ENCODE measurements at regions not wholly inside any gene's neighbourhood (a gene's known extent, or its start where the extent isn't known, plus 50 kb on each side); places are given as distances from the start of the nearest gene placed in this dataset.

- no peak for DNase-seq (ENCODE audit: extremely low read depth, low read depth)
Measured at GRCh38 chr13:39100996-39101738, 62.9 kb downstream of the NHLRC3 start.

- no peak for DNase-seq (ENCODE audit: extremely low read depth, low read depth)
Measured at GRCh38 chr13:39102981-39103490, 64.8 kb downstream of the NHLRC3 start.

DNA sequence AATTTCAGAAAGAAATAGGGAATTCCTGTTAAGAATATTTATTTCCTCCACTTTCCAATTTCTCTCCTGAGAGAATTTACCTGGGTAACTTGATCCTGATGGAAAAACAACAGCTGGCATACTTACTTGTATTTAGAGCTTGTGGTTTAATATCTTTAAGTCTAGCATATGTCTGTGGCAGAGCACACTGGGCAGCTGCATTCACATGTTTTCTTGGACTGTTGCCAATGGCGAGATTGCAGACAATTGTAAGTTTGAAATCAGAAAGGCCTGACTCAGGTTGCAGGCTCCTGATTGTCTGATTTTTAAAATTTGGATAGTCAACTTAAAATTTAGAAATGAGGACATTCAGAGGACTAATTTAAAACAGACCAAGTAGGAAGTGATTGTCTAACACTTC lies 66.9 kb downstream of the NHLRC3 start:
- no peak for DNase-seq (ENCODE audit: extremely low read depth, low read depth)

DNA sequence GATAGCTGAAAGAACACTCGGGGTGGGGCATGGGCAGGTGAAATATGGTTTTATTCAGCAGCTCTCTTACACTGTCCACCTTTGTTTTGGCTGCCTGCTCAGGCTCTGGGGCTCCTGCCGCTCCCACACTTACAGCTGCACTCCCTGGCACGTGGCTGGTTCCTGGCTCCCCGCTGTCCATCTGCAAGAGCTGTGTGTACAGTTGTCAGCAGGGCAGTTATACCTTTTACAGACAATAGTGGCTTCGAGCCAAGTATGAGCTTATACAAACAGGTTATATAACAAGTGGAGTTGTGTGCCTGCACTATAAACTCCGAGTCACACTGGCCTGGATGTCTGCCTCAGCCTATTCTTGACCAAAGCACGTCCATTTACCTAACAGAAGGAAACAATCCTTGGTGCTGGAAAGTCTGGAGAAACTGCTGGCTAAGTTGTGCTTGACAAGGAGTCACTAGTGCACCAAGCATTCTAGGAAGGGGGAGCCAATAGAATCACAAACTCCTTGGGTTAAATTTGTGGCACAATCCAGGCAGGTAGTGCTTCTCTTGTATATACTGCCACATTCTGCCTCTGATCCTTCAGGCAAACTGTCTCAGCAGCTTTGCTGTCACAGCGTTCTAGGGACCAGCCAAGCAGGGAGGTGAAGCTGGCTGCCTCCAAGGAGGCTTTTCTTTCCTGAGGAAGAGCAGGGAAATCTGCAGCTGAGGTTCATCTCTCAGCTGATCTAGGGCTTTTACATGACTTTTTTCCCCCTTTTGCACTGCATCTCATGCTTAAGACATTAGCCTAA lies 68.2 kb downstream of the NHLRC3 start:
- no peak for DNase-seq (ENCODE audit: extremely low read depth, low read depth)

DNA sequence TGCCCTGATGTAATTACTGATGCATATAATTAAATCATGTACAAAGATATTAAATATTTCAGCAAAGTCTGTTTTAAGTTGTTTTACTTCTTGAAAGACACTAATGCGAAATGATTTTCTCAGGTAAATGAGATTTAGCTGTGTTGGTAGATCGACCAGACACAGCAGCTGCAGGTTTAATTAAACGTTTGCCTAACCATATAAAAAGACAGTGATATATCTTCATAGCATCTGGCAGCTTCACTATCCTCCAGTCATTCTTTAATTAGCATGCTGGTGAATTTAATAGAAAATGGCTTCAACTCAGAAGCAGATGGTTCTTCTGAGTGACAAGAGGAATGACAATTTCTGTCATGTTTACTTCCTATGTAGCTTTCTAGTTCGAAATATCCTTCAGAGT lies 69.3 kb downstream of the NHLRC3 start:
- no peak for DNase-seq (ENCODE audit: extremely low read depth, low read depth)

GRCh38 chr13:39108783-39109182 lies 70.5 kb downstream of the NHLRC3 start:
- DNase-seq (ENCODE audit: extremely low read depth, low read depth), result no peak

GRCh38 chr13:39110518-39111097 lies 72.4 kb downstream of the NHLRC3 start:
- DNase-seq (ENCODE audit: extremely low read depth, low read depth), result no peak

GRCh38 chr13:39111145-39111544 lies 72.9 kb downstream of the NHLRC3 start:
- DNase-seq (ENCODE audit: extremely low read depth, low read depth), result no peak

DNA sequence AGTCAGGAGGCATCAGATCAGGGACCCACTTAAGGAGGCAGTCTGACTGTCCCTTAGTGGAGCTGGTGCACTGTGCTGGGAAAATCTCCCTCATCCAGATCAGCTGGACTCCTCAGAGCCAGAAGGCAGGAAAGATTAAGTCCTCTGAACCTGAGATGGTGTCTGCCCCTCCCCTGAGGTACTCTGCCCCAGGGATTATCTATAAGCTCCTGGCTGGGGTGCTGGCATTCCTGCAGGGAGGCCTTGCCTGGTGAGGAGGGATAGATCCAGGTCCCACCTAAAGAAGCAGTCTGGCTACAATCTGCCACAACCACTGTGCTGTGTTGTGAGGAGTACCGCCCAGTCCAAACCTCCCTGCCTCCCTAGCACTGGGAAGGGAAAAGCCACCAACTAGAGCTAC lies 81.2 kb downstream of the NHLRC3 start:
- DNase-seq (ENCODE audit: extremely low read depth, low read depth), result no peak

- no peak for DNase-seq (ENCODE audit: extremely low read depth, low read depth)
Measured at GRCh38 chr13:39123578-39123977, 85.3 kb downstream of the NHLRC3 start.

- DNase-seq (ENCODE audit: extremely low read depth, low read depth), result no peak
Measured at GRCh38 chr13:39129213-39129612, 91.0 kb downstream of the NHLRC3 start.

DNA sequence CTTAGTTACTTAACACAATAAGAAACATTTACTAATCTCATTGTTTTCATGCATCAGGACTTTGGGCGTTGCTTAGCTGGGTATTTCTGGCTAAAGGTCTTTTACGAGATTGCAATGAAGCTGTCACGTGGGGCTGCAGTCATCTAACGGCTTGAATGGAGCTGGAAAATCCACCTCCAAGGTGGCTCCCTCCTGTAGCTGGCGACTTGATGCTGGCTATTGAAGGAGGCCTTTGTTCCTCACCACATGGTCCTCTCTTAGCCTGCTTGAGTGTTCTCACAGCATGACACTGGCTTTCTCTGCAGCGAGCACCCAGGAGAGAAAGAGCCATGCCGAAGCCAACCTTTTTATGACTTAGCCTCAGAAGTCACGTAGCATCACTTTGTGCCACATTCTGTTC lies 92.0 kb downstream of the NHLRC3 start:
- DNase-seq (ENCODE audit: extremely low read depth, low read depth), result no peak

- no peak for DNase-seq (ENCODE audit: extremely low read depth, low read depth)
Measured at GRCh38 chr13:39132286-39133230, 94.3 kb downstream of the NHLRC3 start.

DNA sequence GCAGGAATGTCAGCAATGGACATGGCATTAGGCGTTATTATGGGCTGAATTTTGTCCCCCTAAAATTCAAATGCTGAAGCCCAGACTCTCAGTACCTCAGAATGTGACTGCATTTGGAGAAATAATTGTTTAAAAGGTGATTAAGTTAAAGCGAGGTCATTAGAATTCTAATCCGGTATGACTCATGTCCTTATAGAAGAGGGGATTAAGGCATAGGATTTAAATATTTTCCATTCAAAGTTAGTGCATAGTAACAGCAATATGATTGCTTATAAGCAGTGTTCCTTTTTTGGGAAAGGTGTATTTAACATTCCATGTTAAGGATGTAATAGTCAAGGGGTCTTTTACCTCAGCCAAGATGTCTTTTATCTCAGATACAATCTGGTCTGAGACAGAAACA lies 95.5 kb downstream of the NHLRC3 start:
- no peak for DNase-seq (ENCODE audit: extremely low read depth, low read depth)

DNA sequence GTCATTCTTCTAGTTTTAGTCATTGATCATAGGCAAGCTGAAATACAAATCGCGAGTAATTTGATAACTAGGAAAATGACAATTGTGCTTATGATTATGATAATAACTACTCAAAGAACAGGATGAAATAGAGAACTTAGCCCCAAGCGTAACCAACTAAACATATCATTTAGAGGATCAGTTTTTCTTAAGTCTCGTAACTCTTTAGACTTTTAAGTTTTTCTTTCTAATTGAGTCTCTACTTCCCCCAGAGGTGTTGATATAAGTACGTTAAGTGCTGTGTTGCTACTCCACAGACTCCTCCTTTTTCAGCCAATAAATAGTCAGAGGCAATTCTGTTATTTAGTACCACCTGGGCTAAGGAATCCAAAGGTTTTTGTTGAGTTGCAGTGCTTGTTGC lies 96.3 kb downstream of the NHLRC3 start:
- no peak for DNase-seq (ENCODE audit: extremely low read depth, low read depth)

DNA sequence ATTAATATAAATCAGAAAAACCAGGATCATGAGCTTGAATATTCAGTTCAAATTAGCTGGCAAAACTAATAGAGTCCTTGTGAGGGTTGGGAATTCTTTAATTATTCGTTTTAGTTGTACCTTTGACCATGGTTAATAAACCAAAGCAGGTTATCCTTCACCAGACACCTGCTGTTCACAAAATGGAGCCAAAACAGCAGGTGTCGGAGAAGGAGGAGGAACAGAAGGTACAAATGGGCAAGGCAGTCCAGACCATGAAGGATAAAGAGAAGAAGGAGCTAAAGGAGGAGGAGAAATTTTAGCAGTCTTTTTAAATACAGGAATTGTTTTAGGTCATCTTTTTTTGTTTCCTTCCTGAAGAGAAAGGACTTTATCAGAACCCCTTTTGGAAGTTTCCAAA lies 106.1 kb downstream of the NHLRC3 start:
- no peak for DNase-seq (ENCODE audit: extremely low read depth, low read depth)

GRCh38 chr13:39144941-39145533 lies 106.8 kb downstream of the NHLRC3 start:
- DNase-seq (ENCODE audit: extremely low read depth, low read depth), result peak; percentile 42

GRCh38 chr13:39148513-39148961 lies 110.3 kb downstream of the NHLRC3 start:
- DNase-seq (ENCODE audit: extremely low read depth, low read depth), result no peak

DNA sequence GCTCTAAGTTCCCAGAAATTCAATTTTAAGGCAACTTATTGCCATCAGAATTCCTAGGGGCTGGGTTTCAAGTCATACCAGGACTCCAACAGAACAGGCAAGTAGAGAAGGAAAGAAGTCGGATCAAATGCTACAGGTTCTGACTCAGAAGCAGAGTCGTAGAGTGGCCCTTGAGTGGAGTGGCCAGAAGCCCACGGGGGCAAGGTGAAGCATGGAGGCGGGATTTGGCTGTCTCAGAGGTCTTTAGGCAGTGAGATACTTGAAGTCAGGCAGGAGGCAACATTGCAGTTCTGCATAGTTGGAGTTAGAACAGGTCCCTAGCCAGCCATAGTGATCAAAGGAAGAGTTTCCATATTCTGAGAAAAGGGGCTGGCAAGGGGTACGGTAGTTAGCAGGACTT lies 111.6 kb downstream of the NHLRC3 start:
- no peak for DNase-seq (ENCODE audit: extremely low read depth, low read depth)

DNA sequence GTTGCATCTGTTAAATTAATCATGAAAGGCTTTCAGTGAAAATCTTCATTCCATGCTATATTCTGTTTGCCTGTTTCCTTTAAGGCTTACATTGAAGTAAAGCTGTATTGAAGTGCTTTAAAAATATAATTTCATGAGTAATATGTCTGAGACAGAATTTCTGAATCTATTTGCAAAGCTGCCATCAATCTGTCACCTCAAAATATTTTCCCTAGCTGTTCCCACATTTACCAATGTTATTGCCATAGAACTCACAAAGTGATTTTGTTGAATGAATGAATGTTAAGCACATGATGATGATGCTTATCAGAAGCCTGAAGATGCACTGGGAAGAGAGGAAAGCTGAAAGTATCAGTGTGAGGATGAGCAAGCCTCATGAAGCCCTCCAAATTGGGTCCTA lies 115.8 kb downstream of the NHLRC3 start:
- DNase-seq (ENCODE audit: extremely low read depth, low read depth), result no peak

All from NCI-H460 (cell line).